ENCODE measurements at regions not wholly inside any gene's neighbourhood (a gene's known extent, or its start where the extent isn't known, plus 50 kb on each side); places are given as distances from the start of the nearest gene placed in this dataset.

GRCh38 chr16:86316967-86317812 is 193.1 kb upstream of the FOXF1 start:
- Histone ChIP-seq H3K9me3 (replicated peaks in 1 of 2; ENCODE audit: control insufficient read depth in 1 of 2, insufficient read depth in 1 of 2, low read length in 2 of 2) (no peaks in the 10 kb centered on the region), H3K9ac (ENCODE audit: insufficient read depth, low read length, poor library complexity, severe bottlenecking) (no peak overlapping the region), H3K36me3 (replicated peaks in 1 of 2; ENCODE audit: control insufficient read depth in 1 of 2, insufficient read depth in 2 of 2, low read length in 2 of 2) (no peaks in the 10 kb centered on the region), H2AFZ (ENCODE audit: insufficient read depth, low read depth, low read length, poor library complexity, severe bottlenecking) (no peak overlapping the region), H3K27me3 (ENCODE audit: control insufficient read depth in 2 of 2, insufficient read depth in 2 of 2, low read length in 2 of 2) (peaks cover 0 to 4% of the 10 kb centered on the region in 2 donors), H3K4me2 (replicated peaks; ENCODE audit: extremely low read depth, low read length, poor library complexity, severe bottlenecking) (no peak overlapping the region), H3K27ac (ENCODE audit: low read depth in 1 of 2, low read length in 2 of 2) (no peak overlapping the region), H3K4me1 (ENCODE audit: control insufficient read depth in 1 of 2, insufficient read depth in 2 of 2, low read length in 2 of 2) (no peaks in the 10 kb centered on the region), H4K20me1 (ENCODE audit: insufficient read depth, low read length) (no peaks in the 10 kb centered on the region), H3K79me2 (ENCODE audit: insufficient read depth, low read length) (no peaks in the 10 kb centered on the region), H3K4me3 (replicated peaks in 1 of 3; ENCODE audit: low read depth in 2 of 3, low read length in 3 of 3) (no peak overlapping the region)
- H3K4me1 Mint-ChIP-seq: no peaks in the 10 kb centered on the region
- no peak overlapping the region for H3K4me3 Mint-ChIP-seq
- DNase-seq: no peak
- peaks cover 0 to 2% (median 0%) of the 10 kb centered on the region in 7 donors for H3K9me3 Mint-ChIP-seq
- WGBS (ENCODE audit: insufficient coverage): 85% methylated on average over 15 of the region's 21 CpGs
- H3K27me3 Mint-ChIP-seq (ENCODE audit: low read depth in 3 of 3): peaks cover 2 to 22% (median 11%) of the 10 kb centered on the region in 3 donors
- TF ChIP-seq CTCF (IDR thresholded peaks at IDR 0.05): no peak
- intact Hi-C loops (cut with micrococcal nuclease): no loop called here
- no peak overlapping the region for H3K27ac Mint-ChIP-seq
- H3K36me3 Mint-ChIP-seq: no peaks in the 10 kb centered on the region

DNA sequence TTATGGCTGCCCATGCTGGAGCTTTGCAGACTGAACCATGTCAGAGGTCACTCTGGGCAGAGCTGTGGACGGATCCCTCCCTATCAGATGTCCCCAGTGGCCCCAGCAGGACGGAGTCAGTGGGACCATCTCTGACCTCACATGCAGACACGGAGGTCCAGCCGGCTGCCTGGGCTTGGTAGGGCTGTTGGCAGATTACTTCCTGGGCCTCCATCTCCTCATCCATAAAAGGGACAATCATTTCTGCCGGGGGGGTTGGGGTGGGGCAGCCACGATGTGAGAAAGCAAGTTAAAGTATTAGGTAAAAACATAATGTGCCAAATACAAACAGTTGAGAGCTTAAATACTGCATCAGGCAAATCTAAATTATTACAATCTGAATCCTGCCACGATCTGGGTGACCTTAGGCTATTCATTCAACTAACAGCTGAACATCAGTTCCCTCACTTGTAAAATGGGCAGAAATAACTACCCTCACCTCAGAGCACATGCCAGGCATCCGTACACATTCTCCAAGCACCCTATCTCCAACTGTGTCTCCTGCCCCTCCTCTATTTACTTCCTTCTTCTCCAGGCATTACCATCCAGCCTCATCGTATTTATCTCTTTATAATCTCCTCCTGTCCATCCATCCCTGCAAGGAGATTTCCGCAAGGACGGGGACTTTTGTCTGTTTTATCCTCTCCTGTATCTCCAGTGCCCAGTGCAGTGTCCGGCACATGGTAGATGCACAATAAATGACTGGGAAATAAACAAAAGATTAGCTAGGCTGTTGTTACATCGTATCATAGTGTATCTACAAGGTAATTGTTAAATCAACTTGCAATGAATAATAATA is 192.3 kb upstream of the FOXF1 start:
- Mint-ChIP-seq H3K4me3 (no peak overlapping the region), H3K27ac (no peak overlapping the region), H3K27me3 (ENCODE audit: low read depth in 3 of 3) (peaks cover 5 to 27% (median 17%) of the 10 kb centered on the region in 3 donors), H3K9me3 (peaks cover 0 to 2% (median 0%) of the 10 kb centered on the region in 7 donors), H3K36me3 (no peaks in the 10 kb centered on the region), H3K4me1 (no peaks in the 10 kb centered on the region)
- TF ChIP-seq CTCF (IDR thresholded peaks at IDR 0.05): no peak
- Histone ChIP-seq H3K4me3 (replicated peaks in 1 of 3; ENCODE audit: low read depth in 2 of 3, low read length in 3 of 3) (no peak overlapping the region), H4K20me1 (ENCODE audit: insufficient read depth, low read length) (no peaks in the 10 kb centered on the region), H2AFZ (ENCODE audit: insufficient read depth, low read depth, low read length, poor library complexity, severe bottlenecking) (no peak overlapping the region), H3K4me2 (replicated peaks; ENCODE audit: extremely low read depth, low read length, poor library complexity, severe bottlenecking) (no peak overlapping the region), H3K4me1 (ENCODE audit: control insufficient read depth in 1 of 2, insufficient read depth in 2 of 2, low read length in 2 of 2) (no peaks in the 10 kb centered on the region), H3K27ac (ENCODE audit: low read depth in 1 of 2, low read length in 2 of 2) (no peak overlapping the region), H3K36me3 (replicated peaks in 1 of 2; ENCODE audit: control insufficient read depth in 1 of 2, insufficient read depth in 2 of 2, low read length in 2 of 2) (no peaks in the 10 kb centered on the region), H3K27me3 (ENCODE audit: control insufficient read depth in 2 of 2, insufficient read depth in 2 of 2, low read length in 2 of 2) (peaks cover 0 to 4% of the 10 kb centered on the region in 2 donors), H3K9ac (ENCODE audit: insufficient read depth, low read length, poor library complexity, severe bottlenecking) (no peak overlapping the region), H3K79me2 (ENCODE audit: insufficient read depth, low read length) (no peaks in the 10 kb centered on the region), H3K9me3 (replicated peaks in 1 of 2; ENCODE audit: control insufficient read depth in 1 of 2, insufficient read depth in 1 of 2, low read length in 2 of 2) (no peaks in the 10 kb centered on the region)
- intact Hi-C loops (cut with micrococcal nuclease): no loop called here
- DNase-seq: no peak
- WGBS (ENCODE audit: insufficient coverage): 80% methylated on average over 6 of the region's 13 CpGs
